HAP-1 (cell line): ENCODE measurements at regions not wholly inside any gene's neighbourhood (a gene's known extent, or its start where the extent isn't known, plus 50 kb on each side); places are given as distances from the start of the nearest gene placed in this dataset.
A peak's percentile ranks its signal among the peaks of the same experiment; 100 is the strongest.

Source experiments
- DNase-seq, 2 experiments: peaks; one replicate each; pipeline ENCODE4 v3.0.0-alpha.2; 2016 to 2020; ENCODE audit warnings: low spot score in 2 of 2
- H3K27me3 ChIP-seq: fragments of 250-450 bp; sonication (Bioruptor Pico); 2 replicates; pipeline ENCODE4 v1.5.1; 2020; ENCODE audit warnings: low read depth, mild to moderate bottlenecking, moderate library complexity
- H3K36me3 ChIP-seq: fragments of 250-450 bp; sonication (Bioruptor Pico); replicated peaks from 2 replicates; pipeline ENCODE4 v1.5.1; 2020; ENCODE audit warnings: mild to moderate bottlenecking
- H3K4me1 ChIP-seq: fragments of 250-450 bp; sonication (Bioruptor Pico); 2 replicates; pipeline ENCODE4 v1.5.1; 2020; ENCODE audit warnings: mild to moderate bottlenecking
- H3K4me3 ChIP-seq: fragments of 250-450 bp; sonication (Bioruptor Pico); 2 replicates; pipeline ENCODE4 v1.5.1; 2020; ENCODE audit warnings: mild to moderate bottlenecking, moderate library complexity
- H3K9me3 ChIP-seq: fragments of 250-450 bp; sonication (Bioruptor Pico); 2 replicates; pipeline ENCODE4 v1.5.1; 2020; ENCODE audit warnings: mild to moderate bottlenecking, moderate library complexity
- in situ Hi-C: fragments of 300-500 bp; cut with MboI; formaldehyde crosslinking; loops from 3 replicates; pipeline ENCODE4 v1.14.3; 2020; ENCODE audit warnings: low sequenced_read_pairs, inconsistent platforms, mixed read lengths

GRCh38 chr15:70339571-70340493 lies 242.1 kb upstream of the TLE3 start:
- no peaks in the 10 kb centered on the region for H3K9me3 ChIP-seq
- H3K4me3 ChIP-seq = no peak overlapping the region
- no peaks in the 10 kb centered on the region; the same call in 1 of the 2 replicates for H3K4me1 ChIP-seq
- no peaks in the 10 kb centered on the region for H3K36me3 ChIP-seq
- in situ Hi-C loops = no loop called here
- peak in 1 of 2 experiments; percentile 22 for DNase-seq
- H3K27me3 ChIP-seq = no peaks in the 10 kb centered on the region

- Histone ChIP-seq H3K4me3 (no peak overlapping the region), H3K36me3 (no peaks in the 10 kb centered on the region), H3K9me3 (no peaks in the 10 kb centered on the region), H3K27me3 (no peaks in the 10 kb centered on the region), H3K4me1 (no peaks in the 10 kb centered on the region; the same call in 1 of the 2 replicates)
- in situ Hi-C loops = no loop called here
- DNase-seq = no peak
Measured at GRCh38 chr15:70337277-70338186, 239.8 kb upstream of the TLE3 start.

- no peaks in the 10 kb centered on the region for H3K27me3 ChIP-seq
- H3K36me3 ChIP-seq = no peaks in the 10 kb centered on the region
- H3K9me3 ChIP-seq = no peaks in the 10 kb centered on the region
- no peaks in the 10 kb centered on the region; the same call in 1 of the 2 replicates for H3K4me1 ChIP-seq
- in situ Hi-C loops = no loop called here
- DNase-seq = no peak
- no peak overlapping the region for H3K4me3 ChIP-seq
Measured at GRCh38 chr15:70336425-70337009, 238.8 kb upstream of the TLE3 start.

- no peak for DNase-seq
- Histone ChIP-seq H3K4me3 (no peak overlapping the region), H3K36me3 (no peaks in the 10 kb centered on the region), H3K27me3 (no peaks in the 10 kb centered on the region), H3K9me3 (no peaks in the 10 kb centered on the region), H3K4me1 (no peaks in the 10 kb centered on the region)
- in situ Hi-C loops = no loop called here
Measured at GRCh38 chr15:70334286-70334685, 236.6 kb upstream of the TLE3 start.

- Histone ChIP-seq H3K9me3 (no peaks in the 10 kb centered on the region), H3K36me3 (no peaks in the 10 kb centered on the region), H3K27me3 (no peaks in the 10 kb centered on the region), H3K4me1 (no peaks in the 10 kb centered on the region), H3K4me3 (no peak overlapping the region)
- DNase-seq = no peak
- in situ Hi-C loops = no loop called here
Measured at GRCh38 chr15:70329179-70329578, 231.5 kb upstream of the TLE3 start.

- Histone ChIP-seq H3K4me1 (no peaks in the 10 kb centered on the region), H3K4me3 (no peak overlapping the region), H3K36me3 (no peaks in the 10 kb centered on the region), H3K27me3 (no peaks in the 10 kb centered on the region), H3K9me3 (no peaks in the 10 kb centered on the region)
- DNase-seq = no peak
- in situ Hi-C loops = no loop called here
Measured at GRCh38 chr15:70328679-70329115, 231.0 kb upstream of the TLE3 start.

GRCh38 chr15:70327856-70328678 lies 230.3 kb upstream of the TLE3 start:
- Histone ChIP-seq H3K4me1 (no peaks in the 10 kb centered on the region), H3K9me3 (no peaks in the 10 kb centered on the region), H3K4me3 (no peak overlapping the region), H3K27me3 (no peaks in the 10 kb centered on the region), H3K36me3 (no peaks in the 10 kb centered on the region)
- DNase-seq = peak in 1 of 2 experiments; percentile 9
- in situ Hi-C loops = no loop called here

- Histone ChIP-seq H3K9me3 (no peaks in the 10 kb centered on the region), H3K4me3 (no peak overlapping the region), H3K4me1 (no peaks in the 10 kb centered on the region), H3K27me3 (no peaks in the 10 kb centered on the region), H3K36me3 (no peaks in the 10 kb centered on the region)
- no peak for DNase-seq
- in situ Hi-C loops = no loop called here
Measured at GRCh38 chr15:70327328-70327855, 229.7 kb upstream of the TLE3 start.

- DNase-seq = peak in 1 of 2 experiments; percentile 5
- Histone ChIP-seq H3K4me3 (no peak overlapping the region), H3K4me1 (no peaks in the 10 kb centered on the region), H3K36me3 (no peaks in the 10 kb centered on the region), H3K9me3 (no peaks in the 10 kb centered on the region), H3K27me3 (no peaks in the 10 kb centered on the region; the same call in 1 of the 2 replicates)
- in situ Hi-C loops = no loop called here
Measured at GRCh38 chr15:70324001-70324974, 226.6 kb upstream of the TLE3 start.

GRCh38 chr15:70323111-70323851 lies 225.6 kb upstream of the TLE3 start:
- H3K4me3 ChIP-seq = no peak overlapping the region
- in situ Hi-C loops = no loop called here
- H3K27me3 ChIP-seq = no peaks in the 10 kb centered on the region; the same call in 1 of the 2 replicates
- H3K9me3 ChIP-seq = no peaks in the 10 kb centered on the region
- peak in 1 of 2 experiments; percentile 7 for DNase-seq
- no peaks in the 10 kb centered on the region for H3K36me3 ChIP-seq
- no peaks in the 10 kb centered on the region for H3K4me1 ChIP-seq

- H3K4me3 ChIP-seq = no peak overlapping the region
- H3K36me3 ChIP-seq = no peaks in the 10 kb centered on the region
- DNase-seq = peak in 1 of 2 experiments; percentile 6
- H3K27me3 ChIP-seq = no peaks in the 10 kb centered on the region; the same call in 1 of the 2 replicates
- in situ Hi-C loops = no loop called here
- no peaks in the 10 kb centered on the region for H3K4me1 ChIP-seq
- H3K9me3 ChIP-seq = no peaks in the 10 kb centered on the region
Measured at GRCh38 chr15:70322051-70322668, 224.4 kb upstream of the TLE3 start.
